GM21528 (cell line): ENCODE measurements at regions not wholly inside any gene's neighbourhood (a gene's known extent, or its start where the extent isn't known, plus 50 kb on each side); places are given as distances from the start of the nearest gene placed in this dataset.

ENCODE experiments used
- ATAC-seq: cut with Tn5 transposase; IDR thresholded peaks from one replicate; pipeline ENCODE4 v1.9.1; 2021; ENCODE audit warnings: mild to moderate bottlenecking, moderate library complexity; ENCODE audit not compliant: unreplicated experiment, low FRiP score

DNA sequence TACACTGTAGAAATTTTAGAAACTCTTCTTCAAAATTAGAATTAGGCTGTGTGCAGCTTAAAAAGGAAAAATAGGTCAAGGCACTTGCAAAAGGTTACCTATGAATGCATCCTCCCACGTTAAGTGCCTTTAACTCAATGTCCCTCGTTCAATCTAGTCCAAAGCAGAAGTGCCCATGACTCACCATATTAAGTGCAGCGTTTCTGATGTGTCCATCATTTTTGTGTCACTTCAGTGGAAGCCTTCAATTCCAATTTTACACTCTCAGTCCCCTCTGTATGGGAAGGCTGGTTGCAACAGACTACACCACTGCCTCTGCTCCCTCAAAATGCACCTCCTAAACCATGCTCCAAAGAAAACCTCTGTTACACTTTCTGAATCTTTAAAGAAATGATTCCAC, 53.4 kb downstream of the FOXB1 start:
- ATAC-seq, result no peak

DNA sequence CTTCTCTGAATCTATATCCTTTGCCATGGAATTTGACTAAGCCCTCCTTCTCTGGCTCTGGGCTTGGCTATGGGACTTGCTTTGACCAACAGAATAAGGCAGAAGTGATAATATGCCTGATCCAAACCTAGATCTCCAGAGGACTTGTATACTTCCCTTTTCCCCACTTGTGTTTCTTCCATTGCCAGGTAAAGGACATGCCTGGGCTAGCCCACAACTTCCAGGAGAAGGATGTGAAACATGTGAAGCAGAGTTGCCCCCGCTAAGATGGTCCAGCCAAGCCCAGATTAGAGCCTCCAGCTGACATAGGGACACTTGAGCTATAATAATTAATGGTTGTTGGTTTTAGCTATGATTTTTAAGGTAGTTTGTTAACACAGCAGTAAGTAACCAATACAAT, 55.1 kb downstream of the FOXB1 start:
- ATAC-seq, result no peak

DNA sequence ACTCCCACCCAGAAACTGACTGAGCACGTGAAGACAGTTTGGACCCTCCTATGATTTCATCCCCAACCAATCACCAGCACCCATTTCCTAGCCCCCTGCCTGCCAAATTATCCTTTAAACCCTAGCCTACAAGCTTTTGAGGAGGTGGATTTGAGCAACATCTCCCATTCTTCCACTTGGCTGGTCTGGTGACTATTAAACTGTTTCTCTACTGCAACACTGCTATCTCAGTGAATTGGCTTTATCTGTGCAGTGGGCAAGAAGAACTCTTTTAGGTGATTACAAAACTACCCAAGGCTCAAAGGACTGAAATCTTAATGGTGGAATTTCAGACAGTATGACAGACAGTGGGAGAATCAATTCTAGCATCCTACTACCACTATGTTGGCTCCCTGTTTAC, 57.6 kb downstream of the FOXB1 start:
- ATAC-seq, result no peak

DNA sequence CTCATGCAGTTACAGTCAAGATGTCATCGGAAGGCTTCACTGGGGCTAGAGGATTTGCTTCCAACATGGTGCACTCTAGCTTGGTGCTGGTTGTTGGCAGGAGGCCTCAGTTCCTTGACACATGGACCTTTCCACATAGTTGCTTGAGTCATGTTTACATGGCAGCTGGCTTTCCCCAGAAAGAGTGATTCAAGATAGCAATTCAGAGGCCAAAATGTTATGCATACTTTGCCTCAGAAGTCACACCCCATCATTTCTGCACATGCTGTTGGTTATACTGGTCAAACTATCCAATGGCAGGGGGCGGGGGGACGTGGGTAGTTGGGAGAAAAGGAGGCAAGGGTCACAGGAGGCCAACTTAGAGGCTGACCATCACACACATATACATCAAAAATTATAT, 58.7 kb downstream of the FOXB1 start:
- no peak for ATAC-seq

DNA sequence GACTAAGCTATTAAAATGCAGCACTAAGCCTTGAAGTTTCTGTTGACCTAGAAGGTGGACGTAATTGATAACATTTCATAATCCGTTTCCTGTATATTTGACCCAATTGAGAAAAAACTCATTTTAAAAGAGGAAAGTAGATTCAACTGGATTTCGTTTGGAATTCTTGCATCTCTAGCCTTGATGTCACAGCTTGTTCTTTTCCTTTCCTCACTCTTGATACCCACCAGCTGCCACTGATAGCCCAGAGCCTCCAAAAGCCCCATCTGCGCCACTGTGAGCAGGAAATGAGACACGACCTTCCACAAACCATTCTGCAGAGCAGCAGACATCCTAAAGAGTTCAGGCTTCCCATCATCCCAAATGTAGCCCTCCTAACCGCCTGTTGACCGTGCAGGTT, 61.8 kb downstream of the FOXB1 start:
- no peak for ATAC-seq

DNA sequence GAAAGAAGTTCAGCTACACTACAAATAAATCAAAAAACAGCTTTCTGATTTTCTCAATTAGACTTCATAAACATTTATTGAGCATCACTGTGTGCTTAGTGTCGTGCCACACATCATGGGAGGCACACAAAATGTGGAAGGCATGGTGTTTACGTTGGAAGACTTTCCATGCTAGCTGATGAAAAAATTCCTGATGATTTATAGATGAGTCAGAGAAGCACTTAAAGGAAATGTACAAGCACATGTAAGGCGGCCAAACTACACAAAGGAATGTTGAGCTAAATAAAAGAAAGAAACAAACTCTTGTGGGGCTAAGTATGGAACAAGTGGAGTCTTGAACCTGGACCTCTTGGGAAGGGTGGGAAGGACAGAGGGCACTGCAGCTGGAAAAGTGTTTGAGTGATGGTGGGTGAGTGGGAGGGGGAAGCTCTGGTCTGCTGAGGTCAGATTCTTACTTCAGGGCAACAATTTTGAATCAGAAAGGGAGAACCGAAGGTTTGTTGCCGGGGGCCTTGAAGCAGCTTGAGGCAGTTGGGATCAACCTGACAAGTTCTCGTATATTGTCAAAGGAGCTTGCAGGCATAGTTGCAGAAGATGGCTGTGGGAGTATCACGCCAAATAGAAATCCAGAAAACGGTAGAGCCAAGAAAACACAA, 66.9 kb downstream of the FOXB1 start:
- no peak for ATAC-seq

DNA sequence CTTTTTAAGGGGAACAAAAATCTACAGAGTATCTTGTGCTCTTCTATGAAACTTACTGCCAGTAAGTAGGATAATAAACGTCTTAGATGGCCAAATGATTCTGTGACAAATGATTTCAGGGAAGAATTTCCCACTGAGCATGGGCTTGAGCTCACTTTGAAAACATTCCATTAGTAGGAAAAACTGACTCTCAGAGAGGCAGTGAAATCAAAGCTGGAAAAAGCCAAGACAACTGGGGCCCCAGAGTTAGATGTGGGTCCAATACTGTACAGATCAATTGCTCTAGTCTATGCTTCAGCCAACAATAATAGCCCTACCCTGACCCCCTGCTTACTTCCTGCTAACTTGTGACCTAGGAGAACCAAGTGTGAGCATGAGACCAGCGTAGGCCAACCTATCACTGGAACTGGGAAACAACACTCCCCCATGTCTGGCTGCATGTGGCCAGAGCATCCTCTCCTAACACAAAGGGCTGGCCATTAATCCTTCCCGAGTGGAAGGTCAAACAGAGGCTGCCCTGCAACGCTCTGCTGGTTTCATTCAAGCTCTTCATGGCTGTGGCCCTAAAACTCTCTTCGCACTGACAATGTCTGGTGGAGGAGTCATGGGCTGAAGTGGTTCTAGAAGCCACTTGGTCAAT, 68.8 kb downstream of the FOXB1 start:
- no peak for ATAC-seq

DNA sequence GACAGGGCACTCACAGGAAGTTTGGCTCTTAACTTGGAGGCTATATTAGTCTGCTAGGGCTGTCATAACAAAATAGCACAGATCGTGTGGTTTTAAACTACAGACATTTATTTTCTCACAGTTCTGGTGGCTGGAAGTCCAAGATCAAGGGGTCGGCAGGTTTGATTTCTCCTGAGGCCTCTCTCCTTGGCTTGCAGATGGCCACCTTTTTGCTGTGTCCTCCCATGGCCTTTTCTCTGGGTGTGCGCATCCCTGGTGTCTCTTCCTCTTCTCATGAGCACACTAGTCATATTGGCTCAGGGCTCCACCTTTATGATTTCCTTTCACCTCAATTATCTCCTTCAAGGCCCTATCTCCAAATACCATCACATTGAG, 69.3 kb downstream of the FOXB1 start:
- no peak for ATAC-seq

DNA sequence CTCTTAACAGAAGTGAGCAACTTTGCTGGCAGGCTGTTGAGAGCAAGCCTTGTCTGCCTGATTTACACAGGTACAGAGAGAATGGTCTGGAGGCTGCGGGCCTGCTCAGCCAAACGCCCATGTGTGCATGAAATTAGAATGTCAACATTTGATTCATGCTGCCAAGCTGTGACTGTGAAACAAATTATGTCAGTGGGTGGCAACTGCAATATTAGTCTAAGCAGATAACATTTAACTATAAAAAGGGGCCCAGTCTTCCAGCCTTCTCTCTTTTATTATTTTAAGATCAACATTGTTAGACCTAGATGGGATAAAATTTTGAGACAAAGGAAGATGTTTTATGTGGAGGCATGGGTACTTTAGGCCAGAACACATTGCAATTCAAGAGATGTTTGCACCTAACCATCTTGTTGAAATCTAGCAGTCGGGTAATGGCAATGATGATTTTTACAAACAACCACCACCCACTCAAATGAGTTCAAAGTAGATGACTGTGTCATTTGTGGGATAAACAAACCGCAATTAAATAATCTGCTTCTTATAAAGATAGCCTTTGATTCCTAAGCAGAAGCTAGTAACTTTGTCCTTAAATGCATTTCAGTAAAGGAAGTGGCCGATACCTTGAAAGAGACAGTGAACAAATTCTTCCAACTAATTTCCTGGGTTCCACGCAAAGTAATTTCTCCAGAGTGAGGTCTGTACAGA, 70.2 kb downstream of the FOXB1 start:
- ATAC-seq, result no peak

DNA sequence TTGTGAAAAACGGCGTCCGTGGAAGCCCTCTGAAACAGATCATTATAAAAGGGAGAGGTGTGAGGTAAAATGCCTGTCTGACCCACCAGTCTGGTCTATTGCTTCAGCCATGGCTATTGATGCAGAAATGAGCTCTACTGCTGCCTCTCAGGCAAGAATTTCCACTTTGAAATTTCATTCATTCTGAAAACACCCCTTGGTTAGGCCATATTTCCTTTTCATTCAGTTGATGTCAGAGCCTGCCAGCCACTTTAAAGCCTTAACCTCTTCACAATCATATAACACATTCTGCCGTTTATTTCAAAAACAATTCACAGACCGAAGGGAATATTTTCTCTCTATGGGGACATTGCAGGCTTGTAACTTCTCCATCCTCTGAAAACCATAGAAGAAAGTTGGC, 71.9 kb downstream of the FOXB1 start:
- ATAC-seq, result no peak

DNA sequence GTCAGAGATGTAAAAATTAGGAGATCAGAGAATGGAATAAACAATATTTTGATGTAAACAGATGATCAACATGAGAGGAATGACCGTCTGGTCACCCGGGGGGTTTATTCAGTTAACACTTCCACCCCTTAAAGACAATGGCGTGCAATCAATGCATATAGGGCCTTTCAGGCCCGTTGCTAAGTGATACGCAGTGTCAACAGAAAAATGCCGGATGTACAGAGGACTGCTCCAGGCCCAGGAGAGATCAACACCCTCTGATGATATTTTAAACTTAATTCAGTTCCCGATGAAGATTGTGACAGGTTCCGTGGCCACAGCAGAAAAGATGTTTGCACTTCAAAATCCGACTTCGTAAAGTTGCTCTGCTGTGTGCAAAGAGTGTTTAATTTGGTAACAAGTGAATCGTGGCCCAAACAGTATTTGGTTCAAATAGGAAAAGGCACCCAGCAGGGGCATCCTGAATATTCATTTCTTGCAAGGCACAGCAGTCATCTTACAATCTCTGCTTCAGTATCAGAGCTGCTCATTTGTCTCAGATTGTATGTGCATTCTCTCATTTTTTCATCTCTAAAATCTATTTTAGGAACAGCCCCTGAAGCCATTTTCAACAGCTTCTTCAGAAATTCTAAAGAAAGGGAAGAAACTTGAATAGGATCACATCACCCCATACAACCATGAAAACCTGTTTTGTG, 72.6 kb downstream of the FOXB1 start:
- no peak for ATAC-seq

DNA sequence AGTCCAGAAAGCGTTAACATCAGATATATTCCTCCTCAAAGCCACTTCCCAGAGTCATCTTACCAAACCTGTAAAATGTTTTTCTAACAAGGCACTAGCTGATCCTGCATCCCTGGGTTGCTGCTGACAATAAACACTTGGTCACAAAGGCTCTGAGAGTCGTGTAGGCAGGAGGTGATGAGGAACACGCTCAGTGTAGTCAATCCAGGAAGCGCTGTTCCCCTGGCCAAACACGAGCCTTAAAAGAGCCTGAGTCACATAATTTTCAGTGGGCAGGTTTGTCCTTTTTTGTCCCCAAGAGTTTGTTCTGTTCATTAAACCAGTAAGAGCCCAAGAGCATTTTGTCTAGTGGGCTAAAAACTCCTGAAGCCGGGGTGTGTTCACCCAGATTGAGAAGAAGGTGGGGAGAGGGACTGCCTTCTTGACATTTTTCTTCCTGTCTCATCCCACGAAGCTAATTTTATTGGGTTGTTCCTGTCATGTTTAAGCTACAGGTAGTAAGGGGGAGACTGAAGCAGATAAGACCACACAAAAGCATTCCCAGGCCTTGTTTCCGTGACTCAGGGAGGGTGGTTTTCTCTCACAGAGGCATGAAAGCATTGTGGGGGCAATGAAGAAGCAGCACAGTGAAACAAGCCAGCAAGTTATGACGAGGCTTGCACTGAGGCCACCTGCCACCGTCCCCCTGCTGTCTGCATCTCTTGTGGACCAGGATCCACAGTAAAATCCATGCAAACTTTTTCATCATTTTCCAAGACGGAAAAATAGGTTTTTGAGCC, 73.7 kb downstream of the FOXB1 start:
- ATAC-seq, result no peak

DNA sequence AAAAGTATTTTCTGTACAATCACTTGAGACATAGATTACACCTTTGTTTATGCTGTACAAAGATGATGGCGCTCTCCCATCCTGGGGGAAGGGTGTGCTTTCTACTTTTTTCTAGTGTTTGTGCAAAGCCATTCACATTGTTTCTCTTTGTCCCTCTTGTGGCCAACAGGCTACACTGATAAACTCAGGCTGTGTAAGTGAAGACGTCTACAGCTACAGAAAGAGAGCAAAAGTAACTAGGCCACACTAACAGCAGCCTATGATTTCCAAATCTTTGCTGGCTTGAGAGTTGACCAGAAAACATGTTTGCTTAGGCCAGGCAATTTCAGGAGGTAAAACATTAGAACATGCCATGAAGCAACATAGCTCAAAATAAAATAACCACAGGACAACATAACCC, 75.1 kb downstream of the FOXB1 start:
- ATAC-seq, result no peak

DNA sequence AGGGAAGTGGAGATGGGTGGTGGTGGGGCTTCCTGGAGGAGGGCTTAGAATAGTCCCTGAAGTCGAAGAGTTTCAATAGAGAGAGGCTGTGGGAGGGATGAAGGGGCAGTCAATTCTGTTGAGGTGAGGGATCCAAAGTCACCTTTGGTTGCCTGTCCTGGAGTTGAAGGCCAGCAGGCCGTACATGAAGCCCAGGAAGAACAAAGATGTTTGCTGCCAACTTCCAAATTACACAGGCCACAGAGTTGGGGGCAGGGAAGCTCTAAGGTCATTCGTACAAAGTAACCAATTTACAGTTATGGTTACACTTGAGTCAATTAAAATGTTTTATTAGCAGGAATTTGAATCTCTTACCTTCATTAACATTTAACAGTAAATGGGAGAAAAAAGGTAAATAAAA, 77.9 kb downstream of the FOXB1 start:
- no peak for ATAC-seq

DNA sequence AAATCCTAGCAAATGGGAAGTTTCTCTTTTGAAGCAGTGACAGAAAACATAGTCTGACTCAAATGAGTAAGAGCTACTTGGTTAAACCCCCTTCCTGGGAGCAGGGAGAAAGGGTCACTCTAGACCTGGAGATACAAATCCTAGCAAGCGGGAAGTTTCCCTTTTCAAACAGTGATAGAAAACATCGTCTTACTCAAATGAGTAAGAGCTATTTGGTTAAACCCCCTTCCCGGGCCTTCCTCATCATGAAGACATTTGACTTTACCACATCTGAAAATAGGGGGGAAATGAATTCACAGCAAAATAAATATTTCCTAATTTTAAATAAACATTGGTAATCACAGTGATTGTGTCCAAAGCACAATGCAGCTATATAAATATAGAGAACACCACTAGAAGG, 79.2 kb downstream of the FOXB1 start:
- no peak for ATAC-seq

DNA sequence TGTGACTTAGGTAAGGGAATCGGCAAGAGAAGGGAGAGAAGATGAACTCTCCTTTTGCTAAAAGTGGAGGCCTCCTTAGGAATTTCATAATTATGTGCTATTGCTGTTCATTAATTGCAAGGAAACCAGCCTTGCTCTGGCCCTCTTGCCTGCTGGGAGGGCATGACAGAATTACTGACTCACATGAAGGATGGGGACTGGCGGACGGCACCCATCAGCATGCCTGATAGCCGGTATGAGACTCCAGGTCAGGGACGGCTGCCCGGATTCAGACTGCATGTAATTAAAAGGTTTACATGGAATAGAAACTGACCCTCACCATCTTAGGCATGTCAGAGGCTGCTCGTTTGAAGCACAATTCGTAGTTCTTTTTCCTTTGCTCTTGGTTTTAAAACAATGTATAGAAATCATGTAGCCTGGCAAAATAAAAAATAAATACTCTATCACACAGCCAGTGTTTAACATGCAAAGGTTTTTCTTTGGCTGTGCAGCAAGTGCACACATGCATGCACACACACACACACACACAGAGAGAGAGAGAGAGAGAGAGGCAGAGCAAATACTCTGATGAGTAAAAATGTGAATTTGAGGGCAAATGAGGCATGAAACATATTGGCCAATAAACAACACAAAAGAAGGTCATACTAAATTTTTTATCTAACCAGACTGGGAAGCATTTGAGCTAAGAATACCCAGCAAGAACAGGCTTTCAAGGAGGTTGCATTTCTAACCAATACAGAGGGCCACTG, 82.7 kb downstream of the FOXB1 start:
- ATAC-seq, result no peak

DNA sequence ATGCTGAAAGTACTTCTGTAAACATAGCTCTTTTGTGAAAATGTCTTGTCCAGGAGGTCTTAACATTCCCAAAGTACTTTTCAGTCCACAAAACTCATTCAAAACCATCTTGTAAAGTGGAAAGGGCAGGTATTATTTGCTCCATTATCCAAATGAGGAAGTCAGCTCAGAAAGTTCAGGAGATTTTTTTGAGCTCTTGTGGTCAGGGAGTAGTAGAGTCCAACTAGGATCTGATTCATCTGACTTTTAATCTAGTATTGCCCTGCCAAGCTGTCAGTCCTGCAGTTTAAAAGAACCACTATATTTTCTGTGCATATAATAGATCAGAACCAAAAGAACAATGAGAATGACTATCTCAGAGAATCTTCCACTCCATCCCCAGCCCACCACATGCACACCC, 83.5 kb downstream of the FOXB1 start:
- ATAC-seq, result no peak

DNA sequence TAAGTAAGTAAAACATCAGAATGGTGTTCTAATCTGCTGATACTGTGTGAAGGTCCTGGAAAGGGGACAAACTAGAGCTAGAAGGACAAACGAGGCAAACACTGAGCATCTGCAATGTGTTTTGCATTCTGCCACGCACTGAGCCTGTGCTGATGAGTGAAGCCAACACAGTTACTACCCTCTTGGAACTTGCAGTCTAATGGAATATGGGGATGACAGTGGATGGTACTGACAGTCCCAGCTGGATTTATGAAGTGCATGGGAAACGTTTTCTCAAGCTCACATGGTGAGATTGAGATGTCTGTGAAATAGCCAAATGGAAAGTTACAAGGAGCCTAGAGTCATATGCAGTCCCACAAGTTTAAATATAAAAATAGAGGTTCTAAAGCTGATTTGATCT, 86.6 kb downstream of the FOXB1 start:
- ATAC-seq, result no peak

DNA sequence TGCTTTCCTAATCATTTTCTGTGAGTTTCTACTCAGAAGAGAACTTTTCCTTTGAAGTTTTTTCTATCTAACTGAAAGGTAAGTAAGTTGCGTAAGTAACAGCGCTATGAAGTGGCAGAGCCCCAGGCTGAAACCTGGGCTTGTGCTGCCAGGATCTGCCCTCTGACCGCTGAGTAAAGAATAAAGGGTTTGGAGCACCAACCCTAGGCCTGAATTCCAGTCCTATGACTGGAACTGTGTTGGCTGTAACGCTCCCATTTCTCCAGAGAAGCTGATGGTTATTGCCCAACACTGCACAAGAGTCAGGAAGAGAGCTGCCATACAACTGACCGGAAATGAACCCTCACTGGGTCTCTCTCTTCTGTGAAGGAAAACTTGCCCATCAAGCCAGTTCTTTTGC, 87.0 kb downstream of the FOXB1 start:
- no peak for ATAC-seq

DNA sequence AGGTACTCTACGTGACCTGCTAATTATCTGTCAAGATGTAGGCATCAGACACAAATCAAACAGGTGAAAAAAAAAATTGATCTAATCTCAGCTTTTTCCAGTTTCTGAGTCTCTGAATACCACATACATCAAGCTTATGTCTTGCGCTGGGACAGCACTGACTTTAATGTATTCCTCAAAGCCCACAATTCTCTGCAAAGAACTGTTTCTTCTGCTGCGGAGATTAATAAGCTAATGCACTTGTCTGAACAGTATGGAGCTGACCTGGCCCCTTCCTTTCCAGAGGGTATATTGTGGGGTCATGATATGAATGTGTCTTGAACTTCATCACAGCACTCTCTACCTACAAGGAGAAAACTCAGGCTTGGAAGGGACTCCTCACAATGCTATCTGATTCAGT, 87.8 kb downstream of the FOXB1 start:
- no peak for ATAC-seq
